Nucleus accumbens (tissue), 56 donors: ENCODE measurements at regions not wholly inside any gene's neighbourhood (a gene's known extent, or its start where the extent isn't known, plus 50 kb on each side); places are given as distances from the start of the nearest gene placed in this dataset.
A peak's percentile ranks its signal among the peaks of the same experiment; 100 is the strongest.
"Not testable (repeated sequence)": the region's sequence is repeated elsewhere in the genome, so short reads cannot be mapped to it uniquely, and the experiment has no call there.

Source experiments
- DNase-seq, 56 donors: peaks; one replicate each; lab custom pipeline; 2025; lab: John Stamatoyannopoulos, UW

DNA sequence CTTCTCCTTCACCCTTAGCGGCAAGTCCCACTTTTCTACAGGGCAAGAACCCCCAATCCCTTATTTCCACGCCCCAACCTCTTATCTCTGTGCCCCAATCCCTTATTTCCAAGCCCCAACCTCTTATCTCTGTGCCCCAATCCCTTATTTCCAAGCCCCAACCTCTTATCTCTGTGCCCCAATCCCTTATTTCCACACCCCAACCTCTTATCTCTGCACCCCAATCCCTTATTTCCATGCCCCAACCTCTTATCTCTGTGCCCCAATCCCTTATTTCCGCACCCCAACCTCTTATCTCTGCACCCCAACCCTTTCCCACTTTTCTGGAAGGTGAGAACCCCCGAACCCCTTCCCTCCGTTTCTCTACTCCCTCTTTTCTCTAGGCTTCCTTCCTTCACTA, 116.1 kb upstream of the GJE1 start:
- not testable (repeated sequence) for DNase-seq

- DNase-seq = not testable (repeated sequence)
Observed at GRCh38 chr6:142015463-142015862, 117.3 kb upstream of the GJE1 start.

DNA sequence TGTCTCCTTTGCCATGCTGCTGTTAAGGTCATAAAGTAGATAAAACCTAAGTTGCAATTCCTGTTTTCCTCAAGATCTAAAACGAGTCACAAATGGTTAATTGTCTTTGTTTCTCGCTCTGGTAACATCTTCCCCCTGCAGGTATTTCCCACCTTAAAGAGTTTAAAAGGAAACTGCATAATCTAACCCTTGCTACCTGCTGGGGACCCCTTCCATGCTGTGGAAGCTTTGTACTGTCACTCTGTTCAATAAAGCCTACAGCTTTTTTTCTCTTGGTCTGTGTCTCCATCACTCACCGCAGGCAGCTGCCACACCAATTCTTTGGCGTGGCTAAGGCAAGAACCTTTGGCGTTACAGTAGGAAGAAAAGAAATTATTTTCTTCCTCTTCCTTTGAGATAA, 117.7 kb upstream of the GJE1 start:
- no peak for DNase-seq

DNA sequence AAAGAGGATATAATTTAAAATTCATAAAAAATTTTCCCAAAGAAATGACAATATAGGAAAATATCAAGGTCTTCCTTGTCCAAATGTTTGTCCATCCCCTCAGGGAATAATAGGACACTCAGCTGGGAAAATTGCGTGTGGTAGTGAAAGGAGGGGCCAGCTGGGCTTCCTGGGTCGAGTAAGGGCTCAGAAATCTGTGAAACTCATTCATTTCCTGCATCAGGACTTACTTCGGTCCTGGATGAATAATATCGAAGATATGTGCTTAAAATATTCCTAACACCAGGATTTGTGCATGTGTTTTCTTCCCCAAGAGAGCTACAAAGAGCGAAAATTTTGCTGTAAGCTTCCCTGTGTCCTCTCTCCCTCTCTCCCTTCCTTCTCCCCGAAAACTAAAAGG, 118.2 kb upstream of the GJE1 start:
- no peak for DNase-seq

DNA sequence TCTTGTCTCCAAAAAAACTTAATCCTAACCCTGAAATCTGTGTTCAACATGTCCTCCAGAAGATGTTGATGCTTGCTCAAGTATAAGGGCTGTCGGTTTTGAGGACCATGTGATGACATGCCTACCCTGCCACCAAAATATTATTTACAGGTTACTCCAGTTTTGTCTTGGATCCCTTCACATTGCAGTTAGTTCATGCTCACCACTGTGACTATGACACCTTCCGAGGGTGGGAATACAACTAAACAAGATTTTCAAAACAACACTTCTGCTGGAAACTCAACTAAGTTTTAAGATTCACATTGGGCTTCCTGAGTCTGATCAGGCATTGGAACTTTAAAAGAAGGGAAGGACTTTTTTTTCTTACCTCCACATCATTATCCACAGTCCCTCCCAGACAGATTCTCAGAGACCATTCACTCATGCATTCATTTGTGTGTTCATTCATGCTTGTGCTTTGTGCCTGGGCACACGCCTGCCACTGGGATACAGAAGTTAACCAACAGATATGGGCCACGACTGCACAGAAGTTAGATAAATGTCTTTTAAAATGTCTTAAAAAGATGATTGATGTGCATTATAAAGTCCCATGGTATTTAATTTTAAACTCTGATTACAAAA, 118.7 kb upstream of the GJE1 start:
- DNase-seq = no peak

DNA sequence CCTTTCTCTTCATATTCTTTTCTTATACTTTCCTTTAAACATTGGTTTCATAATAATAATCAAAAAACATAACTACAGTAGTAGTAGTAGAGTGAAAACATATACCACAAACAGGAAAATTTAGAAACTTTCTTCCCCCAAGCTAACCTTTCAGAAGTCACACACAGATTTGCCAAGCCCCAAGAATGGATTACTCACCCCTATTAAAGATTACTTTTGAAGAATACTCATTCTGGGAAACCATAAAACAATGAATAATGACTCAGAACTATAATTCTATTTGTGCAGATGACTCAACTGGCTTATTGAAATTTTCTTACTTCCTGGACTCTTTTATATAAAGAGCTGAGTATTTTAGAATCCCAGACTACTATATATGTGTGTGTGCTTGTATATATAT, 119.4 kb upstream of the GJE1 start:
- DNase-seq = no peak

- no peak for DNase-seq
Observed at GRCh38 chr6:142011775-142012174, 121.0 kb upstream of the GJE1 start.

GRCh38 chr6:142011156-142011555, 121.6 kb upstream of the GJE1 start:
- no peak for DNase-seq

DNA sequence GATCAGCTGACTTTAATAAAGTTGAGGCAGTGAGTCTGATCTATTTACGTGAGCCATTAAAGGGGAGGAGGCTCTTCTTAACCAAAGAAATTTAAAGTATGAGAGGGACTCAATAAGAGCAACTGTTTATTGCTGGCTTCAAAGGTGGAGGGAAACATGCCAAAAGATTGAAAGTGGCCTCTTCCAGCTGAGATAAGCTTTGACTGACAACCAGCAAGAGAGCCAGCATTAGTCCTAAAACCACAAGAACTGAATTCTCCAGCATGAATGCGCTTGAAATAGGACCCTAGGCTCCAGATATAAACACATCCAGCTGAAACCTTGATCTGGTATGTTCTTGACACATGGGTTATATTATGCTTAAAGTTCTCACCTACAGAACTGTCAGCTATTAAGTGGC, 123.1 kb upstream of the GJE1 start:
- DNase-seq = no peak

DNA sequence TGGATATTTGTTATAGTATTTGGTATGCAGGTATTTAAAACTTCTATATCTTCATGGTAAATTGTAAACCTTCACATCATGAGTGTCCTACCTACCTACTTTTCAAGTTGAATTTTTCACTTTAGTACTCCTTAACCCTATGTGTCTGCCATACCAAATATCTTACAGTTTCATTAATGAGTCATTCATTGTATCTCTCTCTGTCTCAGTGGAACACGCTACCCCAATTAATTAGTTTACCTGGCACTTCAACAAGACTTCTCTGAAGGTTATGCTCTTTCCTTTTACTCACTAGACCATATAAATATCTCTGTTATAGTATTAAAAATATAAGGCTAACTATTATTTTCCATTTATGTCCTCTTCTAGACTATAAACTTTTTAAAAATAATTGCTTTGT, 123.9 kb upstream of the GJE1 start:
- DNase-seq = no peak

DNA sequence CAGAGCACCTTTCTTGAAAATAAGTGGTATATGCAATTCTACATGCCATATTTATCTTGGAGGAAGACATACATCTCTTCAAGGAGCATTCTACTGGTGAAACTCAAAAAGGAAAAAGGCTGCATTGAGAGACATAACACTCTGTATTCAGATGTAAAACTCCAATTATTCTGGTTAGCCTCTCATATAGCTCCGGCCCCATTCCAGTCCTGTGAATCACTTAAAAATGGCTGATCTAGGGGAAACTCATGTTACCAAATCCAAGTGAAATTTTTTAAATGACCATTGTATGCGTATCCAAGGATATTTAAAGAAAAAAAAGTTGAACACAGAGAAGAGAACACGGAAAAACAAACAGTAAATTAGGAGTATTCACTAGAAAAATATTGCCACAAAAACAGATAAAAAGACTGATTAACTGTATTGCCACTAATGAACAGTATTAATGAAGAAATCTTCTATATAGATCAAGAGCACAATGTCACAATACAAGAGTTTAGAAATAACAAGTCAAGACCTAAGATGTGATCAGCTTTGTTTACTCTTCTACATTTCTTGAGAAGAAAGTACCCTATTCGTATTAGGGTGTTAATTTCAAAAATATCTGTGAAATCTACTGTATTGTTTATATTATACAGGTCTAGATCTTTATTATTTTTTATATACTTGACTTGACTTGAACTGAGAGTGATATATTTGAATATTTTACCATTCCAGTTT, 124.5 kb upstream of the GJE1 start:
- DNase-seq = no peak

- DNase-seq = no peak
Observed at GRCh38 chr6:142005021-142005420, 127.7 kb upstream of the GJE1 start.

- DNase-seq = no peak
Observed at GRCh38 chr6:142002825-142003405, 129.8 kb upstream of the GJE1 start.

DNA sequence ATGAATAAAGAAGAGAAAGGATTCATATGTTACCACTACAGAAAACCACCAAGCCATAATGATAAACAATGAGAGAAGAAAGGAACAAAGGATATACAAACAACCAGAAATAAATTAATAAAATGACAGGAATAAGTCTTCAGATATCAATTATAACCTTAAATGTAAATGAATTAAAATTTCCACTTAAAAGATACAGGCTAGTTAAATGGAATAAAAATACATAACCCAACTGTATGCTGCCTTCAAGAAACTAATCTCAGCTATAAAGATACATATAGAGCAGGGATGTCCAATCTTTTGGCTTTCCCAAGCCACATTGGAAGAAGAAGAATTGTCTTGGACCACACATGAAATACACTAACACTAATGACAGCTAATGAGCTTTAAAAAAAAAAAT, 135.9 kb upstream of the GJE1 start:
- DNase-seq = no peak

DNA sequence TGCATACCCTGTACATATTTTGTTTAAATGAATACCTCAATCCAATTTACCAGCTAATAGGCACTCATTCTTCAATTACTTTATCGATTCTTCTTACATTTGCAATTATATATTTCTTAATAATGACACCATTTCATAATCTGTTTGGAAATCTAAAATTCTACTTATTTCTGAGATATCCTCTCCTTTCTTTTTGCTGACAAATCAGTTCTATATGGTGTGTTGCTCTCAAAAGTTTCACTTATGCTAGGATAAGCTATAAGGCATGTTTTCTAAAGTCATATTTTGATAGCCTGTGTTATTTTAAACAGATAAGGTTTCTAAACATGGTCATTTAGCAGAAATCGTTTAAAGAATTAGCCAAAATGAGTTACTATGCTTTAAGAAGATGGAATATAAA, 140.6 kb upstream of the GJE1 start:
- DNase-seq = no peak

DNA sequence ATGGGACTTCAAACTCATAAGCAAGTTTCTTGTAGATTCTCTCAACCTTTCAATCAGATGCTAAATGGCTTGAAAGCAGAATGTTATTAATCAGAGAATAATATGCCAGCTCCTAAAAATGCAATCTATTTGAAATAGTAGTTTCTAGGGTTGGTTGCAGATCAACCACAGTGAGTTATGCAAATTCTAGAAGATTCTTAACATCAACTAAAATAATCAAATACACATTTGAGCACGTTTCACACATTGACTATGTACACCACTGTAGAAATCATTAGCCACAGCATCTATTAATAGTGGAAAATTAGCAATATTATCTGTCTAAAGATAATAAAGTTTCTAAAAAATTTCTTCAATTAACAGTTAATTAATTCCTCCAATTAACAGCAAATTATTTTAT, 141.9 kb upstream of the GJE1 start:
- DNase-seq = no peak

GRCh38 chr6:141989706-141989959, 143.1 kb upstream of the GJE1 start:
- no peak for DNase-seq

GRCh38 chr6:141988954-141989705, 143.6 kb upstream of the GJE1 start:
- peak in 4 of 56 donors; percentile 1 to 11 (median 3) for DNase-seq

DNA sequence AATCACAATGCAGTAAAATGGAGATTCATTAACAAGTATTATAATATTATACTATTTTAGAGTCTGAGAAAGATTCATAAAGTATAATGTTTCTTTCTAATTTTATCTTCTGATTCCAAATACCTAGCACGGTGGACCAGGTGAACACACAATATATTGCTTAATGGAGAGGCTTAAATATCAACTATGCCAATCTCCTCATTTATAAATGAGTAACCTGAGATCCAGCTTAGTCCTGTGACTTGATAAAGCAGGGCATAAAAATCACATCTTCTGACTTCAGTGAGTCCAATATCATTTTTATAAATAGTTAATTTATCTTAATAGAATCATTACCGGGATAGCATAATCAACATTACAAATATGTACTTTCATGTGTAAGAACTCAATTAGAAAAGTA, 144.4 kb upstream of the GJE1 start:
- no peak for DNase-seq

- peak in 1 of 56 donors; percentile 5 for DNase-seq
Observed at GRCh38 chr6:141986457-141986856, 146.3 kb upstream of the GJE1 start.

DNA sequence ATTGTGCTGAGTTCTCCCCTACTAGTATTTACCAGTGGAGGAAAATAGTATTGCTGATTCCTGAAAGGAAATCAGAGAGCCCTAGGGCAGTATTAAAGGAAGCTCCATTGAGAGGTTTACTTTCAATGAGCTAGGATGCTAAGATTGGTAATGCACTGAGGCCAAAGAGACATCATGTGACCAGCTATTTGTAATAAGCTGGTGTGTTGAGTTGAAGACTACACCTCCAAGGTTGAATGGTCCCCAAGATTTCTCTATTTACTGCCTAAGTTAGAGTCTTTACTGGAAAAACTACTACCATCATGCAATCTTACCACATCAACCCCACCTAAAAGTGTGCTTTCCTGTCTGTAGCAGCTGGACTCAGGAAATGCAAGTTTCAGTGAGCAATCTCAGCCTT, 151.5 kb upstream of the GJE1 start:
- DNase-seq = no peak

DNA sequence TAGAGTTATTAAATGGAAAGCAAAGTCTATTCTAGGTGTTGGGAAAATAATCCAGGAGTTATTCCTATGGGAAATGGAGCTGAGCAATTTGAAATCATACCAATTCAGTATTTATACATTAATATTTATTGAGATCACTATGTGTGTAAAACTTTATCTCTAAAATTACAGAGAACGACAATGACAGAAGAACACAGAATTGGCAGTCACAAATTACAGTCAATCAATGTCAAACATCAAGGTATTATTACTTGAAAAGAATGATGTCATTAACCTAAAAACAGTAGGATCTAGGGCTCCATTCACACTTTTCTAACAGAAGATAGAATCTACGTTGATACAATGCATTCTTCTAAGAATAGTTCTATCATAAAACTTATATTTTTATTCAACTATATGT, 154.9 kb upstream of the GJE1 start:
- no peak for DNase-seq
